ENCODE measurements at regions not wholly inside any gene's neighbourhood (a gene's known extent, or its start where the extent isn't known, plus 50 kb on each side); places are given as distances from the start of the nearest gene placed in this dataset.

GRCh38 chr5:158601118-158601517 lies 498.6 kb downstream of the EBF1 start:
- Histone ChIP-seq H3K36me3 (ENCODE audit: control insufficient read depth, insufficient read depth, low read length) (no peaks in the 10 kb centered on the region), H3K4me3 (ENCODE audit: low read depth, low read length) (no peak overlapping the region), H3K27me3 (ENCODE audit: control insufficient read depth, insufficient read depth, low read length) (no peaks in the 10 kb centered on the region)
- no peak for DNase-seq (ENCODE audit: low read depth)
- no peak for TF ChIP-seq CTCF (IDR thresholded peaks at IDR 0.05; ENCODE audit: insufficient read depth, low read length, poor library complexity, severe bottlenecking)

GRCh38 chr5:158600679-158601078 lies 499.0 kb downstream of the EBF1 start:
- TF ChIP-seq CTCF (IDR thresholded peaks at IDR 0.05; ENCODE audit: insufficient read depth, low read length, poor library complexity, severe bottlenecking), result no peak
- Histone ChIP-seq H3K27me3 (ENCODE audit: control insufficient read depth, insufficient read depth, low read length) (no peaks in the 10 kb centered on the region), H3K36me3 (ENCODE audit: control insufficient read depth, insufficient read depth, low read length) (no peaks in the 10 kb centered on the region), H3K4me3 (ENCODE audit: low read depth, low read length) (no peak overlapping the region)
- no peak for DNase-seq (ENCODE audit: low read depth)

GRCh38 chr5:158599157-158599556 lies 500.6 kb downstream of the EBF1 start:
- peak; percentile 26 for DNase-seq (ENCODE audit: low read depth)
- TF ChIP-seq CTCF (IDR thresholded peaks at IDR 0.05; ENCODE audit: insufficient read depth, low read length, poor library complexity, severe bottlenecking), result no peak
- Histone ChIP-seq H3K27me3 (ENCODE audit: control insufficient read depth, insufficient read depth, low read length) (no peaks in the 10 kb centered on the region), H3K36me3 (ENCODE audit: control insufficient read depth, insufficient read depth, low read length) (no peaks in the 10 kb centered on the region), H3K4me3 (ENCODE audit: low read depth, low read length) (no peak overlapping the region)

- DNase-seq (ENCODE audit: low read depth), result no peak
- Histone ChIP-seq H3K4me3 (ENCODE audit: low read depth, low read length) (no peak overlapping the region), H3K36me3 (ENCODE audit: control insufficient read depth, insufficient read depth, low read length) (no peaks in the 10 kb centered on the region), H3K27me3 (ENCODE audit: control insufficient read depth, insufficient read depth, low read length) (no peaks in the 10 kb centered on the region)
- TF ChIP-seq CTCF (IDR thresholded peaks at IDR 0.05; ENCODE audit: insufficient read depth, low read length, poor library complexity, severe bottlenecking), result no peak
Observed at GRCh38 chr5:158594595-158595242, 505.0 kb downstream of the EBF1 start.

GRCh38 chr5:158593925-158594324 lies 505.8 kb downstream of the EBF1 start:
- no peaks in the 10 kb centered on the region for H3K36me3 ChIP-seq (ENCODE audit: control insufficient read depth, insufficient read depth, low read length)
- no peak overlapping the region for H3K4me3 ChIP-seq (ENCODE audit: low read depth, low read length)
- no peaks in the 10 kb centered on the region for H3K27me3 ChIP-seq (ENCODE audit: control insufficient read depth, insufficient read depth, low read length)
- TF ChIP-seq CTCF (IDR thresholded peaks at IDR 0.05; ENCODE audit: insufficient read depth, low read length, poor library complexity, severe bottlenecking), result no peak
- no peak for DNase-seq (ENCODE audit: low read depth)

GRCh38 chr5:158591301-158591863 lies 508.3 kb downstream of the EBF1 start:
- Histone ChIP-seq H3K4me3 (ENCODE audit: low read depth, low read length) (no peak overlapping the region), H3K36me3 (ENCODE audit: control insufficient read depth, insufficient read depth, low read length) (no peaks in the 10 kb centered on the region), H3K27me3 (ENCODE audit: control insufficient read depth, insufficient read depth, low read length) (no peaks in the 10 kb centered on the region)
- DNase-seq (ENCODE audit: low read depth), result peak; percentile 21
- no peak for TF ChIP-seq CTCF (IDR thresholded peaks at IDR 0.05; ENCODE audit: insufficient read depth, low read length, poor library complexity, severe bottlenecking)
